ENCODE measurements at regions not wholly inside any gene's neighbourhood (a gene's known extent, or its start where the extent isn't known, plus 50 kb on each side); places are given as distances from the start of the nearest gene placed in this dataset.
A peak's percentile ranks its signal among the peaks of the same experiment; 100 is the strongest.

DNA sequence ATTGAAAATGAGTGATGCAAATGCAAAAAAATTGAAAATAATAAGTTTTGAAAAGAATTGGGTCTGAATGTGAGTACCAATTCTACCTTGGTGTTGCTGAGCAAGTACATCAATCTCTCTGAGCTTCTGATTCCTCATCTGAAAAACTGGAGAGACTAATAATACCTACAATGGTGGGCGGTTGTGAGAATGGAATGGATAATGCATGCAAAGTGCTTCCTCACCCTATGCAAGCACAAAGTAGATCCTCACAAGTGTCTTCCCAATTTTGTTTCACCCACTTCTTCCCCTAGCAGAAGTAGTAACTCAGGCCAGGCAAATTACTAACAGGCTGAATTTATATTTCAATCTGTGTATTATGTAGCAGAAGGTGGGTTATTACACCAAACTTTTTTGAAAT, 191.7 kb upstream of the PIK3C3 start:
- H3K36me3 ChIP-seq (ENCODE audit: control insufficient read depth, insufficient read depth, low read length): no peaks in the 10 kb centered on the region
- DNase-seq (ENCODE audit: low read depth) (no peak), FAIRE-seq (no peak)
- H3K27me3 ChIP-seq (ENCODE audit: control insufficient read depth, insufficient read depth, low read length): no peaks in the 10 kb centered on the region
- no peak overlapping the region for H3K4me3 ChIP-seq (ENCODE audit: low read depth, low read length)
- TF ChIP-seq, protein P1, sequence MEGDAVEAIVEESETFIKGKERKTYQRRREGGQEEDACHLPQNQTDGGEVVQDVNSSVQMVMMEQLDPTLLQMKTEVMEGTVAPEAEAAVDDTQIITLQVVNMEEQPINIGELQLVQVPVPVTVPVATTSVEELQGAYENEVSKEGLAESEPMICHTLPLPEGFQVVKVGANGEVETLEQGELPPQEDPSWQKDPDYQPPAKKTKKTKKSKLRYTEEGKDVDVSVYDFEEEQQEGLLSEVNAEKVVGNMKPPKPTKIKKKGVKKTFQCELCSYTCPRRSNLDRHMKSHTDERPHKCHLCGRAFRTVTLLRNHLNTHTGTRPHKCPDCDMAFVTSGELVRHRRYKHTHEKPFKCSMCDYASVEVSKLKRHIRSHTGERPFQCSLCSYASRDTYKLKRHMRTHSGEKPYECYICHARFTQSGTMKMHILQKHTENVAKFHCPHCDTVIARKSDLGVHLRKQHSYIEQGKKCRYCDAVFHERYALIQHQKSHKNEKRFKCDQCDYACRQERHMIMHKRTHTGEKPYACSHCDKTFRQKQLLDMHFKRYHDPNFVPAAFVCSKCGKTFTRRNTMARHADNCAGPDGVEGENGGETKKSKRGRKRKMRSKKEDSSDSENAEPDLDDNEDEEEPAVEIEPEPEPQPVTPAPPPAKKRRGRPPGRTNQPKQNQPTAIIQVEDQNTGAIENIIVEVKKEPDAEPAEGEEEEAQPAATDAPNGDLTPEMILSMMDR (IDR thresholded peaks at IDR 0.05; ENCODE audit: insufficient read depth, low read length, severe bottlenecking): no peak

DNA sequence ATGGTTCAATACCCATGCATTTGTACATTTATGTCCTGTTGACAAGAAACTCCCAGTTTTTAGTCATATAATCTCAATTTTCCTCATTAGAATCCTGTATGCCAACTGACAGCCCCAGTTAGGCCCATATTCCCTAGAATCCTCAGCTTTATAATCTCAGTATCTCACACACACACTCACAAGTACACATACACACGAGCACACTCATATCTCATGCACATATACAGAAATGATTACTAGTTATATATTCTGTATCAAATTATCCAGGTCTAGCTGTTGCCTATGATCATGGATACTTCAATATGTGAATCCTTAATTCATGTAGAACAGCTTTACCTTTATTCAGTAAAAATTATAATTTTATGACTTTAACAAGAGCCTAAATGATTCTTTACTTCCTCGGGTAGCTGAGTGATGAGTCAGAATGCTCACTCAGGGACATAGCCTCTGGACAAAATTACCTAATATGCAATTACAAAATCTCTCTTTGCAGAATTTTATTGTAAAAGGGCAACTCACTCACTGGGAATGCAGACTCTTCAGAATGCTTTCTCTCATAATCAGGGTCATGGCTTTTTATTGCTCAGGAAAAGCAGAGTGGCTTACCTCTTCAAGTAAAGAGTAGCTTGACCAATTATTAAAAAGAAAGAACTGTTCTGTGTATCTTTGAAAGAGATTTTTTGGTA, 193.6 kb upstream of the PIK3C3 start:
- Histone ChIP-seq H3K27me3 (ENCODE audit: control insufficient read depth, insufficient read depth, low read length) (no peaks in the 10 kb centered on the region), H3K36me3 (ENCODE audit: control insufficient read depth, insufficient read depth, low read length) (no peaks in the 10 kb centered on the region), H3K4me3 (ENCODE audit: low read depth, low read length) (no peak overlapping the region)
- TF ChIP-seq, protein P1 (IDR thresholded peaks at IDR 0.05; ENCODE audit: insufficient read depth, low read length, severe bottlenecking): no peak
- DNase-seq (ENCODE audit: low read depth) (peak; percentile 96), FAIRE-seq (no peak)

DNA sequence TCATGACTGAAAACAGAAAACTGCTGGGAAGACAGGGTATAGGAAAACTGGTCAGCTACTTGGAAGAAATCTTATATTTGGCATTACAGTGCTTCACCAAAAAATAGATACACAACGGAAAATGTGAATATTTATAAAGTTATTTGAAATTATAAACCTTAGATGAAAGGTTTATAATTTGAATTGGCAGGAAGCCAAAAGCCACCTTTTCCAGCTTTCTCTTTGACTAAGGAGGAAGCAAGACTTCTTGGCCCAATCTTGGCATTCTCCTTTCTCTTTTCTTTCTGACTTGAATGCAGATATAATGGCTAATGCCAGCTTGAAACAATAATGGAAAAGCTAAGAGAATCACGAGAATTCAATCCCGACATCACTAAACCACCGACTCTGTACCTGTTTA, 196.5 kb upstream of the PIK3C3 start:
- DNase-seq (ENCODE audit: low read depth) (no peak), FAIRE-seq (no peak)
- H3K36me3 ChIP-seq (ENCODE audit: control insufficient read depth, insufficient read depth, low read length): no peaks in the 10 kb centered on the region
- no peak overlapping the region for H3K4me3 ChIP-seq (ENCODE audit: low read depth, low read length)
- TF ChIP-seq, protein P1 (IDR thresholded peaks at IDR 0.05; ENCODE audit: insufficient read depth, low read length, severe bottlenecking): no peak
- H3K27me3 ChIP-seq (ENCODE audit: control insufficient read depth, insufficient read depth, low read length): no peaks in the 10 kb centered on the region

DNA sequence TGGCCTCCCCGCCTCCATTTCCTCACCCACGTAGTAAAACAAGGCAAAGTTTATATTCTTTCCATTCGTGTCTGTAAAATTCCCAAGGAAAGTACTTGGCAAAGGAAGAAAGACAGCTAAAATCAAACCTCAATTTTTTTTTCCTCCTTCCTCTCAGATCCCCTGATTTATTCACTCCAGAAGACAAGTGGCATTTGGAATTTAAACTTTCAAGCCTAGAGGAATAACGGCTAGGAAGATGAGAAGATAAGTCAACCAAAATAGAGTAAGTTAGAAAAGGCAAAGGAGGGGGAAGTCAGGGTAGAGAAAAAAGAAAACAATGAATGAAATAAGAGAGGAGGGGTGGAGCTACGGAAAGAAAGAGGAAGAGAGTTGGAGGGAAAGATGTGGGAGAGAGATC, 198.9 kb upstream of the PIK3C3 start:
- Histone ChIP-seq H3K4me3 (ENCODE audit: low read depth, low read length) (no peak overlapping the region), H3K36me3 (ENCODE audit: control insufficient read depth, insufficient read depth, low read length) (no peaks in the 10 kb centered on the region), H3K27me3 (ENCODE audit: control insufficient read depth, insufficient read depth, low read length) (no peaks in the 10 kb centered on the region)
- TF ChIP-seq, protein P1 (IDR thresholded peaks at IDR 0.05; ENCODE audit: insufficient read depth, low read length, severe bottlenecking): no peak
- FAIRE-seq (no peak), DNase-seq (ENCODE audit: low read depth) (no peak)

DNA sequence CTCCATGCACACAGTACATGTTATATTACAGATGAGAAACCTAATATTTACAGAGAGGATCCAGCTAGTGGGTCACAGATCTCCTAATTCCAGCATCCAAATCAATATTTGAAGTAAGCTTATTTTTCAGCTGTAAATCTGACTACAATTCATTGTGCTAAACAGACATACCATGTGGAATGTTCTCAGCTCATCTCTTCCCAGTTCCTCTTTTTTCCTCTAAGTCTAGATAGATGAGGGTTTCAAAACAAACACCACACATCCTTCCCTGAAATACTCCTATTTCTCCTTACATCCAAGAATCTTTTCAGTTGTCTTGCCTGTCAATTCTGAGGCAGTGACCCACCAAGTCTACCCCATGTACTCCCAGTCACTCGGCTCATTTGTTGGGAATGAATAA, 200.7 kb upstream of the PIK3C3 start:
- H3K36me3 ChIP-seq (ENCODE audit: control insufficient read depth, insufficient read depth, low read length): no peaks in the 10 kb centered on the region
- DNase-seq (ENCODE audit: low read depth): no peak
- no peak for FAIRE-seq
- H3K27me3 ChIP-seq (ENCODE audit: control insufficient read depth, insufficient read depth, low read length): no peaks in the 10 kb centered on the region
- TF ChIP-seq, protein P1 (IDR thresholded peaks at IDR 0.05; ENCODE audit: insufficient read depth, low read length, severe bottlenecking): no peak
- no peak overlapping the region for H3K4me3 ChIP-seq (ENCODE audit: low read depth, low read length)

DNA sequence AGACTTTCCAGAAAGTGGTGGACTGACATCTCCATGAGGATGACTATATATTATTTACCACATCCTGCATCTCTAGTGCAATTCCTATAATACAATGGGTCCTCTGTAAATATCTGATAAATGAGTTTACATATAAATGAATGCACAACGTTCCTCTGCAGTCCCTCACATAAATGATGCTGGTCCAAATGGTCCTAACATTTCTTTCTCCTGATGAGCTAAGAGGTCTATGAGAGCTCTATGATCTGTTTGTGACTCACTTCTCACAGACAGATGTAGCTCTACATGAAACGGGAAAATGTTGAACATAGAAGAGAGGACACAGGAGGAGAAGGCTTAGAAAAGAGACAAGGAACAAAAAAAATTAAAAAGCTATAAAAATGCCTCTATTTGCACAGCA, 201.2 kb upstream of the PIK3C3 start:
- H3K36me3 ChIP-seq (ENCODE audit: control insufficient read depth, insufficient read depth, low read length): no peaks in the 10 kb centered on the region
- no peaks in the 10 kb centered on the region for H3K27me3 ChIP-seq (ENCODE audit: control insufficient read depth, insufficient read depth, low read length)
- H3K4me3 ChIP-seq (ENCODE audit: low read depth, low read length): no peak overlapping the region
- TF ChIP-seq, protein P1 (IDR thresholded peaks at IDR 0.05; ENCODE audit: insufficient read depth, low read length, severe bottlenecking): no peak
- DNase-seq (ENCODE audit: low read depth) (peak; percentile 47), FAIRE-seq (no peak)

All from bronchial epithelial cell (primary cell).